DMS 273 treated with DMSO at 0.1 percent for 48 hours (cell line): ENCODE measurements at regions not wholly inside any gene's neighbourhood (a gene's known extent, or its start where the extent isn't known, plus 50 kb on each side); places are given as distances from the start of the nearest gene placed in this dataset.

Experiments used
- DNase-seq: peaks from one replicate; lab custom pipeline; 2025; lab: John Stamatoyannopoulos, UW

- no peak for DNase-seq
Observed at GRCh38 chr14:86625637-86626036, 1095.7 kb downstream of the FLRT2 start.

- no peak for DNase-seq
Observed at GRCh38 chr14:86619726-86620125, 1089.8 kb downstream of the FLRT2 start.

GRCh38 chr14:86613786-86614185, 1083.8 kb downstream of the FLRT2 start:
- no peak for DNase-seq

GRCh38 chr14:86613126-86613525, 1083.2 kb downstream of the FLRT2 start:
- no peak for DNase-seq

- no peak for DNase-seq
Observed at GRCh38 chr14:86604561-86604960, 1074.6 kb downstream of the FLRT2 start.

GRCh38 chr14:86602263-86602662, 1072.3 kb downstream of the FLRT2 start:
- no peak for DNase-seq

GRCh38 chr14:86601813-86602212, 1071.9 kb downstream of the FLRT2 start:
- no peak for DNase-seq

GRCh38 chr14:86597279-86597678, 1067.3 kb downstream of the FLRT2 start:
- no peak for DNase-seq

- no peak for DNase-seq
Observed at GRCh38 chr14:86596024-86596423, 1066.1 kb downstream of the FLRT2 start.

GRCh38 chr14:86575141-86575540, 1045.2 kb downstream of the FLRT2 start:
- DNase-seq: no peak

- DNase-seq: no peak
Observed at GRCh38 chr14:86574778-86575129, 1044.8 kb downstream of the FLRT2 start.

GRCh38 chr14:86574051-86574777, 1044.3 kb downstream of the FLRT2 start:
- no peak for DNase-seq

GRCh38 chr14:86570371-86570770, 1040.4 kb downstream of the FLRT2 start:
- DNase-seq: no peak

- DNase-seq: no peak
Observed at GRCh38 chr14:86543521-86543920, 1013.6 kb downstream of the FLRT2 start.

- DNase-seq: peak; percentile 18
Observed at GRCh38 chr14:86541972-86542371, 1012.0 kb downstream of the FLRT2 start.

GRCh38 chr14:86540636-86541247, 1010.8 kb downstream of the FLRT2 start:
- no peak for DNase-seq

GRCh38 chr14:86539361-86540070, 1009.6 kb downstream of the FLRT2 start:
- no peak for DNase-seq

- DNase-seq: no peak
Observed at GRCh38 chr14:86533834-86534233, 1003.9 kb downstream of the FLRT2 start.

- no peak for DNase-seq
Observed at GRCh38 chr14:86532219-86532618, 1002.3 kb downstream of the FLRT2 start.

GRCh38 chr14:86530457-86530856, 1000.5 kb downstream of the FLRT2 start:
- DNase-seq: no peak

- no peak for DNase-seq
Observed at GRCh38 chr14:86527312-86527711, 997.4 kb downstream of the FLRT2 start.

- no peak for DNase-seq
Observed at GRCh38 chr14:86525673-86526072, 995.7 kb downstream of the FLRT2 start.

- DNase-seq: no peak
Observed at GRCh38 chr14:86521843-86522242, 991.9 kb downstream of the FLRT2 start.
